Ovary (tissue), 7 donors: ENCODE measurements at regions not wholly inside any gene's neighbourhood (a gene's known extent, or its start where the extent isn't known, plus 50 kb on each side); places are given as distances from the start of the nearest gene placed in this dataset.

ENCODE experiments used
- DNase-seq, 5 donors: peaks; one replicate each; pipeline ENCODE4 v3.0.0-alpha.2; 2019 to 2020
- H3K27ac ChIP-seq, 2 donors: fragments of 200-600 bp; one replicate each; pipeline versions ENCODE4 v1.5.1 to v1.8.0; 2019 to 2022
- H3K27me3 ChIP-seq: fragments of 200-600 bp; one replicate; pipeline ENCODE4 v1.8.0; 2022
- H3K36me3 ChIP-seq: fragments of 200-600 bp; sonication (generic); one replicate; pipeline ENCODE4 v1.5.1; 2019
- H3K4me1 ChIP-seq: one replicate; pipeline ENCODE4 v1.8.1; 2013; ENCODE audit warnings: mild to moderate bottlenecking, moderate library complexity; ENCODE audit not compliant: insufficient read depth
- H3K4me3 ChIP-seq: fragments of 200-600 bp; sonication (generic); one replicate; pipeline ENCODE4 v1.5.1; 2017
- H3K9me3 ChIP-seq, 2 donors: fragments of 200-600 bp in 1 of 2; sonication (generic) in 1 of 2; one replicate each; pipeline versions ENCODE4 v1.5.1 to v1.8.1; 2013 to 2019; ENCODE audit warnings: mild to moderate bottlenecking in 1 of 2, moderate library complexity in 1 of 2
- EP300 ChIP-seq: sonication (generic); formaldehyde crosslinking; IDR thresholded peaks from one replicate; pipeline ENCODE4 v1.6.1; 2017; ENCODE audit warnings: antibody characterized with exemption
- POLR2A ChIP-seq: fragments of 450-650 bp; IDR thresholded peaks from one replicate; pipeline ENCODE4 v1.6.1; 2017; ENCODE audit warnings: antibody characterized with exemption, mild to moderate bottlenecking, moderate library complexity
- WGBS, 3 donors: extraction: QIAGEN DNeasy Blood & Tissue Kit in 1 of 3; methylation state at CpG; one replicate each; pipeline versions ENCODE4 v1.1.5 to v1.1.7; 2013 to 2017; 5-methylcytosine and 5-hydroxymethylcytosine counted together
- intact Hi-C, 4 donors: fragments of 100-400 bp; cut with DNase I; formaldehyde crosslinking; loops; one replicate each; pipeline versions ENCODE4 v1.11.0 to v1.15.1; 2022 to 2023
- TF ChIP-seq, protein P1 (sequence below), 3 donors: fragments of 450-650 bp in 2 of 3; fragments of 200-600 bp in 1 of 3; IDR thresholded peaks; one replicate each; pipeline versions ENCODE4 v1.5.1 to v1.8.0; 2016 to 2022; ENCODE audit warnings: antibody characterized with exemption in 3 of 3, mild to moderate bottlenecking in 1 of 3
- donor health status: DM: no; HTN: no; CAD: no; lungs with moderate emphysema.
- donor health status: DM: no; HTN: no; CAD: no.
- donor health status: Bipolar disorder and iron deficiency.
- donor health status: DM: no; HTN: no; CAD: no.
- donor health status: DM: yes; HTN: yes; CAD: no.

- Histone ChIP-seq H3K27me3 (no peaks in the 10 kb centered on the region), H3K36me3 (no peaks in the 10 kb centered on the region), H3K9me3 (no peaks in the 10 kb centered on the region), H3K4me3 (no peak overlapping the region), H3K4me1 (no peaks in the 10 kb centered on the region), H3K27ac (no peak overlapping the region)
- DNase-seq: no peak
- 88 to 92% (median 90%) methylated on average over 4 of the region's 4 CpGs for WGBS, 3 donors
- intact Hi-C loops: no loop called here
- TF ChIP-seq EP300: no peak
- TF ChIP-seq POLR2A: no peak
- TF ChIP-seq, protein P1, sequence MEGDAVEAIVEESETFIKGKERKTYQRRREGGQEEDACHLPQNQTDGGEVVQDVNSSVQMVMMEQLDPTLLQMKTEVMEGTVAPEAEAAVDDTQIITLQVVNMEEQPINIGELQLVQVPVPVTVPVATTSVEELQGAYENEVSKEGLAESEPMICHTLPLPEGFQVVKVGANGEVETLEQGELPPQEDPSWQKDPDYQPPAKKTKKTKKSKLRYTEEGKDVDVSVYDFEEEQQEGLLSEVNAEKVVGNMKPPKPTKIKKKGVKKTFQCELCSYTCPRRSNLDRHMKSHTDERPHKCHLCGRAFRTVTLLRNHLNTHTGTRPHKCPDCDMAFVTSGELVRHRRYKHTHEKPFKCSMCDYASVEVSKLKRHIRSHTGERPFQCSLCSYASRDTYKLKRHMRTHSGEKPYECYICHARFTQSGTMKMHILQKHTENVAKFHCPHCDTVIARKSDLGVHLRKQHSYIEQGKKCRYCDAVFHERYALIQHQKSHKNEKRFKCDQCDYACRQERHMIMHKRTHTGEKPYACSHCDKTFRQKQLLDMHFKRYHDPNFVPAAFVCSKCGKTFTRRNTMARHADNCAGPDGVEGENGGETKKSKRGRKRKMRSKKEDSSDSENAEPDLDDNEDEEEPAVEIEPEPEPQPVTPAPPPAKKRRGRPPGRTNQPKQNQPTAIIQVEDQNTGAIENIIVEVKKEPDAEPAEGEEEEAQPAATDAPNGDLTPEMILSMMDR (IDR thresholded peaks at IDR 0.05): no peak
These were observed 189.4 kb downstream of the ARL4C start for GRCh38 chr2:234307322-234307961.

DNA sequence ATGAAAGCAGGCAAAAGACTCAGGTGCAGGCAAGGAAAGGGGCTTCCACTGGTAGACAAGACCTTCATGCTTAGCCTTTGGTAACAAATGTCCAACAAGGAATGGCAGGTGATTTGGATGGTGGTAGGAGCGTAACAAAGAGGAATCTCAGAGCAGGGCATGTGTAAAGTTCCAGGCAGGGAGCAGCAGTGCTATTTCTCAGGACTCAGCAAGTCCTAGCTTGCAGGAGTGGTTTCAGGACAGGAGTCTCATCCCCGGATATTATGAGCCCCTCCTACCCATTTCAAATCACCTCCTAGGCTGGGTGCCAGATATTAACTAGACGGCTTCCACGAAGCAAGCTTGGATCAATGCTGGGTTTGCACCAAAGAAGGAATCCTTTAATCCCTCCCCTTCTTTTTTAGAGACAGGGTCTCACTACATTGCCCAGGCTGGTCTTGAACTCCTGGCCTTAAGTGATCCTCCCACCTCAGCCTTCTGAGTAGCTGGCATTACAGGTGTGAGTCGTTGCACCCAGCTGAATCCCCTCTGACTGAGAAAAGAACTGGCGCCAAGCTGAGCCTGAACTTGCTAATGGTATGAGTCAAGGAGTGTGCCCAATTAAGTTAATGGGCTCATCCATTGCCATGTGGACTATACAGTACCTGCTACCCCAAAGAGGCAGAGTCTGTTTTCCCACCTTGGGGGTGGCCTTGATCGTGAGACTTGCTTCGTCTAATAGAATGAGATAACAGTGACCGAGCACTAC lies 190.3 kb downstream of the ARL4C start:
- TF ChIP-seq EP300: no peak
- DNase-seq: no peak
- intact Hi-C loops: no loop called here

GRCh38 chr2:234305846-234306245 lies 191.0 kb downstream of the ARL4C start:
- Histone ChIP-seq H3K4me1 (no peaks in the 10 kb centered on the region), H3K4me3 (no peak overlapping the region), H3K9me3 (no peaks in the 10 kb centered on the region), H3K27me3 (no peaks in the 10 kb centered on the region), H3K27ac (no peak overlapping the region), H3K36me3 (no peaks in the 10 kb centered on the region)
- intact Hi-C loops: no loop called here
- 39 to 59% (median 44%) methylated on average over 4 of the region's 4 CpGs for WGBS, 3 donors
- TF ChIP-seq EP300 (no peak), POLR2A (no peak)
- TF ChIP-seq, protein P1 (IDR thresholded peaks at IDR 0.05): no peak
- no peak for DNase-seq

More for the DNA sequence above, 190.3 kb downstream of the ARL4C start:
- no peaks in the 10 kb centered on the region for H3K9me3 ChIP-seq
- no peak overlapping the region for H3K4me3 ChIP-seq
- no peak overlapping the region for H3K27ac ChIP-seq
- no peaks in the 10 kb centered on the region for H3K4me1 ChIP-seq
- WGBS, 3 donors: 69 to 76% (median 75%) methylated on average over 9 of the region's 9 CpGs
- no peaks in the 10 kb centered on the region for H3K27me3 ChIP-seq
- no peaks in the 10 kb centered on the region for H3K36me3 ChIP-seq

- Histone ChIP-seq H3K4me1 (no peaks in the 10 kb centered on the region), H3K27me3 (no peaks in the 10 kb centered on the region), H3K4me3 (no peak overlapping the region), H3K27ac (no peak overlapping the region), H3K36me3 (no peaks in the 10 kb centered on the region), H3K9me3 (no peaks in the 10 kb centered on the region)
- intact Hi-C loops: no loop called here
- no peak for TF ChIP-seq EP300
- TF ChIP-seq, protein P1 (IDR thresholded peaks at IDR 0.05): no peak
- no peak for TF ChIP-seq POLR2A
- WGBS, 3 donors: 29 to 44% (median 40%) methylated on average over 5 of the region's 5 CpGs
- no peak for DNase-seq
These were observed 191.9 kb downstream of the ARL4C start for GRCh38 chr2:234304950-234305349.

DNA sequence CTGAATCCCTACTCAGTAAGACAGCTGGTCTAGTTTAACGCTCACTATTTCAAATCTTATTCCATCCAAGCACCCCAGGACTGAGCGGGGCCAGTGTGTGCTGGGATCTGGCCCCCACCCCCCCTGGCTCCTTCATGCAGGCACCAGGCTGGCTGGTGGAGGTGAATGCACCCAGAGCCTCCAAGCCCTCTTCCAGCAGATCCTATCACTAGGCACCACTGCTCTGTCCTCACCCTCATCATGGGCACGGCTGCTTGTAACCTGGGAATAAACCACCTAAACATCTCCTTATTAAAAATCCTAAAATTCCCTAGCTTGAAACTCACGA lies 194.3 kb downstream of the ARL4C start:
- 90 to 92% (median 91%) methylated on average over 4 of the region's 4 CpGs for WGBS, 3 donors
- TF ChIP-seq EP300 (no peak), POLR2A (no peak)
- TF ChIP-seq, protein P1 (IDR thresholded peaks at IDR 0.05): no peak
- Histone ChIP-seq H3K27me3 (no peaks in the 10 kb centered on the region), H3K27ac (no peak overlapping the region), H3K4me1 (no peaks in the 10 kb centered on the region), H3K36me3 (no peaks in the 10 kb centered on the region), H3K4me3 (no peak overlapping the region), H3K9me3 (no peaks in the 10 kb centered on the region)
- DNase-seq: no peak
- intact Hi-C loops: no loop called here
